K562 (cell line): ENCODE measurements at regions not wholly inside any gene's neighbourhood (a gene's known extent, or its start where the extent isn't known, plus 50 kb on each side); places are given as distances from the start of the nearest gene placed in this dataset.

Experiments used
- ATAC-seq: fragments of 200-7000 bp; cut with Tn5 transposase; 3 replicates; pipeline ENCODE4 v1.9.1; 2020; ENCODE audit warnings: moderate library complexity
- BruUV-seq: library from RNA; stranded (reverse); fragments of 400-500 nt; replicated peaks from 2 replicates; lab custom pipeline; 2021; lab: Mats Ljungman, UMichigan
- CTCF ChIA-PET: fragments of 300-600 bp; formaldehyde crosslinking; extraction: SDS; loops from one replicate; lab custom pipeline; 2021; ENCODE audit warnings: low intra/inter-chr PET ratio; lab: Yijun Ruan, JAX
- POLR2A ChIA-PET: fragments of 300-600, 350-650 bp; sonication (Branson Sonifier 250); formaldehyde crosslinking; extraction: SDS; loops from one replicate; lab custom pipeline; 2021; ENCODE audit warnings: antibody characterized with exemption, inconsistent platforms; lab: Yijun Ruan, JAX
- DNase-seq, 4 experiments: peaks; one replicate each; pipeline versions ENCODE4 v3.0.0 to v3.0.0-alpha.2; 2011 to 2018; ENCODE audit warnings: low spot score in 3 of 4, mixed read lengths in 3 of 4; ENCODE audit errors: extremely low read depth in 1 of 4
- FAIRE-seq: peaks from 2 replicates; lab custom pipeline; 2011; peaks lifted over from hg19 to GRCh38; lab: Jason Lieb, UNC
- H2AFZ ChIP-seq: 2 replicates; pipeline ENCODE4 v1.6.0; 2011; ENCODE audit warnings: low read depth, low read length, control low read depth, inconsistent platforms
- H3K27ac ChIP-seq: fragments of 200-600 bp; 3 replicates; pipeline ENCODE4 v1.8.0; 2011; ENCODE audit warnings: low read depth, mild to moderate bottlenecking, control low read depth, inconsistent platforms, low read length, moderate library complexity, mixed read lengths; ENCODE audit errors: extremely low read depth
- H3K27me3 ChIP-seq, 2 experiments: fragments of 300-600 bp in 1 of 2; 2 replicates in 1 of 2; 3 replicates in 1 of 2; pipeline versions ENCODE4 v1.6.0 to v1.8.0; 2011; ENCODE audit warnings: inconsistent platforms in 2 of 2, low read length in 2 of 2, mild to moderate bottlenecking in 1 of 2, mixed read lengths in 1 of 2, moderate library complexity in 1 of 2; ENCODE audit not compliant: control insufficient read depth in 2 of 2, insufficient read depth in 2 of 2
- H3K36me3 ChIP-seq: fragments of 300-600 bp; 3 replicates; pipeline ENCODE4 v1.8.0; 2011; ENCODE audit warnings: mild to moderate bottlenecking, low read length, inconsistent platforms; ENCODE audit not compliant: control insufficient read depth, insufficient read depth
- H3K4me1 ChIP-seq, 2 experiments: fragments of 200-600 bp in 1 of 2; replicated peaks in 1 of 2; 2 replicates in 1 of 2; 3 replicates in 1 of 2; pipeline versions ENCODE4 v1.5.1 to v1.8.0; 2011; ENCODE audit warnings: inconsistent platforms in 2 of 2, low read length in 2 of 2, mild to moderate bottlenecking in 1 of 2, mixed read lengths in 1 of 2, moderate library complexity in 1 of 2; ENCODE audit not compliant: control insufficient read depth in 2 of 2, insufficient read depth in 2 of 2
- H3K4me2 ChIP-seq: 2 replicates; pipeline ENCODE4 v1.6.1; 2011; ENCODE audit warnings: low read length, control low read depth, inconsistent platforms, mixed read lengths; ENCODE audit not compliant: insufficient read depth
- H3K4me3 ChIP-seq: fragments of 200-600 bp; sonication (generic), shearing (Covaris generic); 2 replicates; pipeline ENCODE4 v1.5.1; 2016; ENCODE audit warnings: control low read depth, inconsistent platforms
- H3K79me2 ChIP-seq: fragments of 200-600 bp; 3 replicates; pipeline ENCODE4 v1.8.0; 2011; ENCODE audit warnings: low read length, inconsistent platforms; ENCODE audit not compliant: control insufficient read depth, insufficient read depth
- H3K9ac ChIP-seq, 2 experiments: 2 replicates each; pipeline versions ENCODE4 v1.6.0 to v1.6.1; 2011; ENCODE audit warnings: low read depth in 2 of 2, low read length in 2 of 2, control low read depth in 1 of 2, inconsistent platforms in 1 of 2, mild to moderate bottlenecking in 1 of 2, mixed read lengths in 1 of 2; ENCODE audit not compliant: insufficient read depth in 1 of 2
- H3K9me1 ChIP-seq: one replicate; pipeline ENCODE4 v1.6.0; 2011; ENCODE audit warnings: inconsistent platforms, mild to moderate bottlenecking, low read length, moderate library complexity; ENCODE audit not compliant: control insufficient read depth, insufficient read depth
- H3K9me3 ChIP-seq: replicated peaks from 2 replicates; pipeline ENCODE4 v1.5.1; 2011; ENCODE audit warnings: low read depth, low read length, inconsistent platforms; ENCODE audit not compliant: control insufficient read depth, insufficient read depth
- H4K20me1 ChIP-seq: replicated peaks from 2 replicates; pipeline ENCODE4 v1.6.1; 2011; ENCODE audit warnings: low read length, inconsistent platforms, mixed read lengths; ENCODE audit not compliant: control insufficient read depth, insufficient read depth
- FOXK2 ChIP-seq, 2 experiments: fragments of 450-650 bp; IDR thresholded peaks in 1 of 2; conservative IDR thresholded peaks in 1 of 2; 2 replicates each; pipeline ENCODE4 v1.6.1; 2016; ENCODE audit warnings: low read depth in 2 of 2, mild to moderate bottlenecking in 1 of 2
- MYNN ChIP-seq, 2 experiments: sonication (generic); formaldehyde crosslinking in 1 of 2; IDR thresholded peaks; 2 replicates each; pipeline versions ENCODE4 v1.5.0 to v1.6.1; 2016 to 2020; ENCODE audit warnings: antibody characterized with exemption in 1 of 2, missing genetic modification reagents in 1 of 2
- PBX2 ChIP-seq, 2 experiments: IDR thresholded peaks in 1 of 2; conservative IDR thresholded peaks in 1 of 2; 2 replicates each; pipeline ENCODE4 v1.6.1; 2016; ENCODE audit warnings: low read depth in 2 of 2, mild to moderate bottlenecking in 1 of 2, missing compliant biosample characterization in 1 of 2, missing genetic modification characterization in 1 of 2, moderate library complexity in 1 of 2
- RBM15 ChIP-seq: fragments of 200-400 bp; formaldehyde crosslinking; IDR thresholded peaks from 2 replicates; pipeline ENCODE4 v1.6.1; 2018; ENCODE audit warnings: mild to moderate bottlenecking, low read length, moderate library complexity; ENCODE audit not compliant: insufficient read depth
- SMARCC2 ChIP-seq: fragments of 450-650 bp; IDR thresholded peaks from 2 replicates; pipeline ENCODE4 v1.6.1; 2017; ENCODE audit warnings: antibody characterized with exemption, moderate library complexity, mild to moderate bottlenecking, low read depth
- ZNF592 ChIP-seq: fragments of 450-650 bp; IDR thresholded peaks from 2 replicates; pipeline ENCODE4 v1.6.1; 2017; ENCODE audit warnings: antibody characterized with exemption, mild to moderate bottlenecking
- WGBS: fragments of 100-300 bp; shearing (Covaris generic); methylation state at CpG from one replicate; pipeline ENCODE4 v1.1.6; 2016; ENCODE audit warnings: low coverage, mixed read lengths; ENCODE audit not compliant: insufficient coverage; ENCODE audit errors: missing lambda C conversion rate; 5-methylcytosine and 5-hydroxymethylcytosine counted together
- in situ Hi-C: fragments of 300-500 bp; cut with MboI; formaldehyde crosslinking; loops from 4 replicates; pipeline ENCODE4 v1.15.0; 2018; ENCODE audit warnings: inconsistent platforms, mixed read lengths
- intact Hi-C: fragments of 100-400 bp; cut with micrococcal nuclease; formaldehyde crosslinking; loops from 2 replicates; pipeline ENCODE4 v1.14.2; 2022

GRCh38 chr4:55758570-55758969 lies 61.0 kb upstream of the EXOC1L start:
- ChIA-PET CTCF (no interaction called here), POLR2A (no interaction called here)
- H3K9me1 ChIP-seq, result no peaks in the 10 kb centered on the region
- peaks cover 0 to 2% of the 10 kb centered on the region in 2 experiments; a peak in 2 of 5 replicates for H3K4me1 ChIP-seq
- H3K4me3 ChIP-seq, result no peak overlapping the region
- intact Hi-C loops (no loop called here), in situ Hi-C loops (no loop called here)
- BruUV-seq, result no TSS peak
- WGBS, result 57% methylated on average over 4 of the region's 4 CpGs
- peak overlapping the region; percentile 31; the same call in 1 of the 3 replicates for H3K27ac ChIP-seq
- TF ChIP-seq SMARCC2 (no peak), ZNF592 (0 out of 2 replicates have a peak, but pooled peaks have one; percentile 20), MYNN (IDR thresholded peaks at IDR 0.05) (peak; percentile 15; the same call in 1 of the 2 replicates), MYNN (CRISPR knock-in tag; IDR thresholded peaks at IDR 0.05) (no peak), FOXK2 (conservative IDR thresholded peaks at IDR 0.05 in 1 of 2, IDR thresholded peaks at IDR 0.05 in 1 of 2; ENCODE audit: low read depth in 2 of 2) (0 out of 4 replicates have a peak, but pooled peaks of 1 of the 2 experiments have one; percentile 38), PBX2 (CRISPR knock-in tag; IDR thresholded peaks at IDR 0.05; ENCODE audit: low read depth) (no peak), PBX2 (tag; conservative IDR thresholded peaks at IDR 0.05; ENCODE audit: low read depth) (0 out of 2 replicates have a peak, but pooled peaks have one; percentile 5), RBM15 (no peak)
- H4K20me1 ChIP-seq, result no peaks in the 10 kb centered on the region
- H2AFZ ChIP-seq, result peak overlapping the region; percentile 81
- no peaks in the 10 kb centered on the region for H3K27me3 ChIP-seq
- no peaks in the 10 kb centered on the region for H3K36me3 ChIP-seq
- H3K4me2 ChIP-seq, result no peak overlapping the region
- H3K79me2 ChIP-seq, result no peaks in the 10 kb centered on the region
- H3K9ac ChIP-seq, result no peak overlapping the region; a peak in 1 of 4 replicates
- FAIRE-seq, result no peak
- peak; percentile 70 for ATAC-seq
- H3K9me3 ChIP-seq, result no peaks in the 10 kb centered on the region
- no peak for DNase-seq
